ENCODE measurements at regions not wholly inside any gene's neighbourhood (a gene's known extent, or its start where the extent isn't known, plus 50 kb on each side); places are given as distances from the start of the nearest gene placed in this dataset.
"Not testable (repeated sequence)": the region's sequence is repeated elsewhere in the genome, so short reads cannot be mapped to it uniquely, and the experiment has no call there.

- DNase-seq: no peak
Measured at GRCh38 chr5:121640298-121640697, 211.4 kb upstream of the FTMT start.

GRCh38 chr5:121658221-121658620 lies 193.5 kb upstream of the FTMT start:
- H3K27me3 ChIP-seq (ENCODE audit: control insufficient read depth, insufficient read depth, low read length): no peaks in the 10 kb centered on the region
- H3K36me3 ChIP-seq (replicated peaks; ENCODE audit: control insufficient read depth, insufficient read depth, low read length): no peaks in the 10 kb centered on the region
- no peak for DNase-seq
- no peak overlapping the region for H3K4me3 ChIP-seq (ENCODE audit: insufficient read depth, low read depth, low read length)

More at GRCh38 chr5:121640298-121640697, 211.4 kb upstream of the FTMT start:
- Histone ChIP-seq H3K27me3 (ENCODE audit: control insufficient read depth, insufficient read depth, low read length) (no peaks in the 10 kb centered on the region), H3K36me3 (replicated peaks; ENCODE audit: control insufficient read depth, insufficient read depth, low read length) (no peaks in the 10 kb centered on the region), H3K4me3 (ENCODE audit: insufficient read depth, low read depth, low read length) (no peak overlapping the region)

DNA sequence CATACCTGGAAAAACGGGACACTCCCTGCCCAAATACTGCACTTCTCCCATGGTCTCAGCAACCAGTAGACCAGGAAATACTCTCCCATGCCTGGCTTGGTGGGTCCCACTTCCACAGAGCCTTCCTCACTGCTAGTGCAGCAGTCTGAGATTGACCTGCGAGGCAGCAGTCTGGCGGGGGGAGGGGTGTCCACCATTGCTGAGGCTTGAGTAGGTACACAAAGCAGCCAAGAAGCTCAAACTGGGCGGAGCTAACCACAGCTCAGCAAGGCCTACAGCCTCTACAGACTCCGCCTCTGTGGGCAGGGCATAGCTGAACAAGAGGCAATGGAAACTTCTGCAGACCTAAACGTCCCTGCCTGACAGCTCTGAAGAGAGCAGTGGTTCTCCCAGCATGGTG lies 191.5 kb upstream of the FTMT start:
- H3K36me3 ChIP-seq (replicated peaks; ENCODE audit: control insufficient read depth, insufficient read depth, low read length): no peaks in the 10 kb centered on the region
- no peak for DNase-seq
- H3K27me3 ChIP-seq (ENCODE audit: control insufficient read depth, insufficient read depth, low read length): no peaks in the 10 kb centered on the region
- H3K4me3 ChIP-seq (ENCODE audit: insufficient read depth, low read depth, low read length): no peak overlapping the region

- not testable (repeated sequence) for H3K4me3 ChIP-seq (ENCODE audit: insufficient read depth, low read depth, low read length); H3K27me3 ChIP-seq (ENCODE audit: control insufficient read depth, insufficient read depth, low read length); H3K36me3 ChIP-seq (replicated peaks; ENCODE audit: control insufficient read depth, insufficient read depth, low read length); DNase-seq
Measured at GRCh38 chr5:121665542-121665941, 186.1 kb upstream of the FTMT start.

- Histone ChIP-seq H3K36me3 (replicated peaks; ENCODE audit: control insufficient read depth, insufficient read depth, low read length) (no peaks in the 10 kb centered on the region), H3K4me3 (ENCODE audit: insufficient read depth, low read depth, low read length) (no peak overlapping the region), H3K27me3 (ENCODE audit: control insufficient read depth, insufficient read depth, low read length) (no peaks in the 10 kb centered on the region)
- DNase-seq: no peak
Measured at GRCh38 chr5:121667292-121667691, 184.4 kb upstream of the FTMT start.

GRCh38 chr5:121668635-121669034 lies 183.0 kb upstream of the FTMT start:
- DNase-seq: peak; percentile 1

GRCh38 chr5:121671624-121672023 lies 180.1 kb upstream of the FTMT start:
- no peaks in the 10 kb centered on the region for H3K27me3 ChIP-seq (ENCODE audit: control insufficient read depth, insufficient read depth, low read length)
- no peaks in the 10 kb centered on the region for H3K36me3 ChIP-seq (replicated peaks; ENCODE audit: control insufficient read depth, insufficient read depth, low read length)
- no peak overlapping the region for H3K4me3 ChIP-seq (ENCODE audit: insufficient read depth, low read depth, low read length)
- no peak for DNase-seq

More at GRCh38 chr5:121668635-121669034, 183.0 kb upstream of the FTMT start:
- no peaks in the 10 kb centered on the region for H3K36me3 ChIP-seq (replicated peaks; ENCODE audit: control insufficient read depth, insufficient read depth, low read length)
- H3K27me3 ChIP-seq (ENCODE audit: control insufficient read depth, insufficient read depth, low read length): no peaks in the 10 kb centered on the region
- no peak overlapping the region for H3K4me3 ChIP-seq (ENCODE audit: insufficient read depth, low read depth, low read length)

DNA sequence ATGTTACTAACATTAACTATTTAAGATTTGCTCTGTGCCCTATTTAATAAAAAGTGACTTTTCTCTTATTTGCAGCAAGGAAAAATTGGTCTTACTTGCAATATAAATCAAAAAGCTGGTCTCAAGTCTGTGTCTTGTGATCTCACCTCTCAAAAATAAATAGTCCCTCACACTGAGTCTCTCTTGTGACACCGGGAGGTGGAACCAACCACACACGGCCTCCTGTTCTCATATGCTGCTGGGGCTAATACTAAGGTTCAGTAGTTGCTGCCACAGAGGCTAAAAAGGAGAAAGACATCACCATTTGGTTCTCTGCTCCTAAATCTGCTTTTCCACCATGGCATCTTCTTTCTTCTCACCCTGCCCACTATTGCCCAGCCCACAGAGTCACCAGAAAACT lies 175.8 kb upstream of the FTMT start:
- no peak for DNase-seq
- Histone ChIP-seq H3K4me3 (ENCODE audit: insufficient read depth, low read depth, low read length) (no peak overlapping the region), H3K36me3 (replicated peaks; ENCODE audit: control insufficient read depth, insufficient read depth, low read length) (no peaks in the 10 kb centered on the region)

GRCh38 chr5:121681229-121681855 lies 170.3 kb upstream of the FTMT start:
- Histone ChIP-seq H3K27me3 (ENCODE audit: control insufficient read depth, insufficient read depth, low read length) (no peaks in the 10 kb centered on the region), H3K36me3 (replicated peaks; ENCODE audit: control insufficient read depth, insufficient read depth, low read length) (no peaks in the 10 kb centered on the region), H3K4me3 (ENCODE audit: insufficient read depth, low read depth, low read length) (no peak overlapping the region)
- no peak for DNase-seq

More for the DNA sequence above, 175.8 kb upstream of the FTMT start:
- H3K27me3 ChIP-seq (ENCODE audit: control insufficient read depth, insufficient read depth, low read length): no peaks in the 10 kb centered on the region

DNA sequence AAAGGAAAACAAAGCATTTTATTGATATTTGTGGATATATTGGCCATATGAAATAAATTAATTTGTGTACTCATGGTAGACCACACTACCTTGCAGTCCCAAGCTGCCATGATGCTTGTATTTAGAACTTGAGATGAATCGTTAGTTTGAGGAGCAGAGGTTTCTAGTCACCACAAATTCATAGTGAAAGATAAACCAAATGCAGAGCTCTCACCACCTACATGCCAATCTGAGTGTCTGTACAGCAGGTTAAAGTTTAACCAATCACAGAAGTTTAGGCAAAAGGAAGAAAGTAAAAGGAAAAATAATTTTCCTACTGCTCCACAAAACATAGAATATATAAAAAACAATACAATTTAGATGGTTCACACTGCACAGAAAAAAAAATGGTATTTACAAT lies 163.6 kb upstream of the FTMT start:
- no peak overlapping the region for H3K4me3 ChIP-seq (ENCODE audit: insufficient read depth, low read depth, low read length)
- H3K36me3 ChIP-seq (replicated peaks; ENCODE audit: control insufficient read depth, insufficient read depth, low read length): no peaks in the 10 kb centered on the region
- H3K27me3 ChIP-seq (ENCODE audit: control insufficient read depth, insufficient read depth, low read length): no peaks in the 10 kb centered on the region
- DNase-seq: no peak

DNA sequence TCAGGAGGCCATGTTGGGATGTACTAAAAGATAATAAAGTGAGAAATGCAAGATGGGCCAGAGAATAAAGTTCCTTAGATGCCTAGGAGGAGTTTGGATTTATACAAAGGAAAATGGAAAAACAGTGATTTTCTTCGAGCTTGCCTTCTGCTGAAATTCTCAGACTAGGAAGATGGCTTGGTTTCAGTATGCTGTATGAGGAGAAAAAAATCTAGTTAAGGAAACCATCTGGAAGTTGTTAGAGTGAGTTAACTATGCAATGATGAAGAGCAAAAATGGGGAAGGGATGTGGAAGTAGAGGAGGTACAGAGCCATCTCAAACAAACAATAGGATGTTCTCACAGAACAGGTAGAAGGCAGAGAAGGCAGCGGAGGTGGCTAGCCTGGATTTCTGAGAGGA lies 162.9 kb upstream of the FTMT start:
- no peaks in the 10 kb centered on the region for H3K27me3 ChIP-seq (ENCODE audit: control insufficient read depth, insufficient read depth, low read length)
- no peak for DNase-seq
- no peak overlapping the region for H3K4me3 ChIP-seq (ENCODE audit: insufficient read depth, low read depth, low read length)
- H3K36me3 ChIP-seq (replicated peaks; ENCODE audit: control insufficient read depth, insufficient read depth, low read length): no peaks in the 10 kb centered on the region

DNA sequence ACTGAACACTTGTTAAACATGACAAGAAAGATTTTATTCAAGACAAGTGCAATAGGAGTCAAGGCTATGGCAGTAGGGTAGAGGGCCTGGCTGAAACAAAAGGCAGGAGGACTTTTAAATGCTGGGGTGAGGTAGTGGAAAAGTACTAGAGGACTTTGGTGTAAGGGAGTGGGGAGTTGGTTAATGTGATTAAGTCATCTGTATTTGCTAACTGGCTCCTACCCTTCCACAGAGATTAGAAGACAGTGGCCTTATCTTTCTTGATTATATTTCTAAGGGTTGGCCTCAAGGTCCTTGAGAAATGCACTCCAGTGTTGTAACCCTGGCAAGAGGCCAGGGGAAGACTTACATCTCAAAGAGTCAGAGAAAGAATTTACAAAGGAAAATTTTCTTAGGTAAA lies 160.2 kb upstream of the FTMT start:
- H3K4me3 ChIP-seq (ENCODE audit: insufficient read depth, low read depth, low read length): no peak overlapping the region
- no peak for DNase-seq
- H3K27me3 ChIP-seq (ENCODE audit: control insufficient read depth, insufficient read depth, low read length): no peaks in the 10 kb centered on the region
- H3K36me3 ChIP-seq (replicated peaks; ENCODE audit: control insufficient read depth, insufficient read depth, low read length): no peaks in the 10 kb centered on the region

DNA sequence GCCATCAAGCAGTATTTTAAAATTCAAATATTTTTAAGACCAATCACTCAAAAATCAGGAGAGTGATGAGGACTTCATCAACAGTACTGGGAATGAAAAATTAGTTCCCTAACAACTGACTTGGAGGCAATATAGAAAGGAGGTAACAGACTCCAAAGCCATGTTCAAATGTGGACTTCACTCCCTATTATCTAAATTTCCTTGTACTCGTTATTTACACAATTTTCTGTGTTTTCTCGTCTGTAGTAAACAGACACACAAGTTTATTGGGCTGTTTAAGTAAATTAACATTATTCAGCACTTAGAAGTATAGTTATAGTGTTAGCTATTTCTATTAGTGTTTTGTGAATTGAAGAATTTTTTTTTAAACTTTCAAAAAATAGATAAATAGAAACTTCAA lies 159.5 kb upstream of the FTMT start:
- Histone ChIP-seq H3K27me3 (ENCODE audit: control insufficient read depth, insufficient read depth, low read length) (no peaks in the 10 kb centered on the region), H3K36me3 (replicated peaks; ENCODE audit: control insufficient read depth, insufficient read depth, low read length) (no peaks in the 10 kb centered on the region), H3K4me3 (ENCODE audit: insufficient read depth, low read depth, low read length) (no peak overlapping the region)
- no peak for DNase-seq

DNA sequence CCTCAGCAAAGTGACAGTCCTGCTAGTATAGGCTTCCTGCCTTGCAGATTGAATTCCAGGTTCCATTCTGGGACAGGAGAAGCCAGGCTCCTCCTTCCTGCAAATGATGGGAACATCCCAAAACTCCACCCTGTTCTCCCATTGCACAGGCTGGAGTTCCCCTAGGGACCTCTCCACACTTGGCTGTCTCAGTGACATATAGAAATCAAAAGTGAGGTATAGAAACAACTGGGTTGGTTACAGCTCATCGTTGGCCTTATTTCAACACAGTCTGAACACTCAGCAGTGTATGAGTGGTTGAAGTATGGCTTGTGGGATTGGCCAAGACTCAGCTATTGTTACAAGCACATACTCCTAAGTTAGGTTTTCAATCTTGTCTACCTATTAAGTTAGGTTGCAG lies 157.8 kb upstream of the FTMT start:
- Histone ChIP-seq H3K4me3 (ENCODE audit: insufficient read depth, low read depth, low read length) (no peak overlapping the region), H3K36me3 (replicated peaks; ENCODE audit: control insufficient read depth, insufficient read depth, low read length) (no peaks in the 10 kb centered on the region), H3K27me3 (ENCODE audit: control insufficient read depth, insufficient read depth, low read length) (no peaks in the 10 kb centered on the region)
- no peak for DNase-seq

GRCh38 chr5:121695307-121695706 lies 156.4 kb upstream of the FTMT start:
- DNase-seq: no peak
- no peaks in the 10 kb centered on the region for H3K36me3 ChIP-seq (replicated peaks; ENCODE audit: control insufficient read depth, insufficient read depth, low read length)
- no peak overlapping the region for H3K4me3 ChIP-seq (ENCODE audit: insufficient read depth, low read depth, low read length)
- H3K27me3 ChIP-seq (ENCODE audit: control insufficient read depth, insufficient read depth, low read length): no peaks in the 10 kb centered on the region

DNA sequence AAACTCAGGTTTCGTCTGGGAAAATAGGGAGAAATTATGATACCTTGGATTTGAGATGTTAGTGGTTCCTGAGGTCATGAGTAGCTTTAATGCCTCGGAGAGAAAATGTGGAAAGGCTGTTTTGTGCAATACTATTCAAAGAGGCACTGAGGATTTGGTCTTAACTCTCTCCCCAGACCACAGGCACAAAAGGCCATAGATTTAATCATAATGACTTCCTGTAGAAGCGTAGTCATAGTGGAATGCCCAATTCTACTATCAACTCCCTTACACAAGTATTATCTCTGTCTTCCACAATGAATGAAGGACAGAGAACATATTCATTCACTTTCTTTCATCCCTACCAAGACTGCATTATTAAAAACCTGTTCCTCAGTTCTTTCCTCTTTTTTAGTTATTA lies 153.0 kb upstream of the FTMT start:
- Histone ChIP-seq H3K36me3 (replicated peaks; ENCODE audit: control insufficient read depth, insufficient read depth, low read length) (no peaks in the 10 kb centered on the region), H3K27me3 (ENCODE audit: control insufficient read depth, insufficient read depth, low read length) (no peaks in the 10 kb centered on the region), H3K4me3 (ENCODE audit: insufficient read depth, low read depth, low read length) (no peak overlapping the region)
- DNase-seq: no peak
